Right lung (tissue), 2 donors: ENCODE measurements at regions not wholly inside any gene's neighbourhood (a gene's known extent, or its start where the extent isn't known, plus 50 kb on each side); places are given as distances from the start of the nearest gene placed in this dataset.

ENCODE experiments used
- DNase-seq, 2 donors: peaks; one replicate each; pipeline ENCODE4 v3.0.0-alpha.2; 2013

DNA sequence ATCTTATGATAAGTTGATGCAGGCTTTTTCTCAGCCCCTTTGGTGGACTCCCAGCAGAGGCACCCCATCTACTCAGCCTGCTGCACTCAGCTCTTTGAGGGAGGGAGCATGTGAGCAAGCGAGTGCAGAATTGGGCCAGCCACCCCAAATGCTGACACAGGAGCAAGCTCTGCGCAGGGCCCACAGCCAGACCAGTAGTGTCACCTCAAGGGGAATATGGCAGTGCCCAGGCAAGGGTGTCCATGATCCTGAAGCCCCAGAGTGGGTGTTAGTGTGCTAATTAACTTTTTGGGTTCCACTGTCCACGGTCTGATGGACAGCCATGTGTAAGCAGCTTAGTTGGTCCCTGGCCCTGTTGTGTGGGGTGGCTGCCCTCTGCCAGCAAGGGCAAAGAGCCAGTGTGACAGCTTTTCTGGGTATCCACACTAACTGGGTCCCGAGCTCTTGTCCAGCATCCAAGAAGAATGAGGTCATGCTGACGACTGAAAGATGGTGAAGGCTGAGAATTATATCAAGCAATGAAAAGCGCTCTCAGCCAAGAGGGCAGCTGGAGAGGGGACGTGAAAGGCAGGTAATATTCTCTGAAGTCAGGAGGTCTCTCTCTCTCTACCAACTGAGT, 898.3 kb upstream of the PCDH9 start:
- DNase-seq, result no peak

DNA sequence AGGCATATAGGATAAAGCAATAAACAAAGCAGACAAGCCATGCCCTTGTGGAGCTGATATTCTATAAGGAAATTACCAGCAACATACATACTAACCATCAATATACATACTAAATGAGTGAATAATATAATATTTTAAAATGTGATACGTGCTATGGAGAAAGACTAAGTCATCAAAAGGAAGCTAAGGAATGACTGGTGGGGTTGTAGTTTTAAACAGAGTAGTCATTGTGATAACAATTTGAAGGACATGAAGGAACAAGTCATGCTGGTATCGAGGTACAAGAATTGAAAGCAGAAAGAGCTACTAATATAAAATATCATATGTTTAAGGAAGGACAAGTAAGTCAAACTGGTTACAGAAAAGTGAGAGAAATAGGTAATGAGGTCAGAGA, 894.9 kb upstream of the PCDH9 start:
- DNase-seq, result no peak

- no peak for DNase-seq
Measured at GRCh38 chr13:68124437-68125086, 894.4 kb upstream of the PCDH9 start.

- no peak for DNase-seq
Measured at GRCh38 chr13:68110178-68110768, 880.1 kb upstream of the PCDH9 start.

DNA sequence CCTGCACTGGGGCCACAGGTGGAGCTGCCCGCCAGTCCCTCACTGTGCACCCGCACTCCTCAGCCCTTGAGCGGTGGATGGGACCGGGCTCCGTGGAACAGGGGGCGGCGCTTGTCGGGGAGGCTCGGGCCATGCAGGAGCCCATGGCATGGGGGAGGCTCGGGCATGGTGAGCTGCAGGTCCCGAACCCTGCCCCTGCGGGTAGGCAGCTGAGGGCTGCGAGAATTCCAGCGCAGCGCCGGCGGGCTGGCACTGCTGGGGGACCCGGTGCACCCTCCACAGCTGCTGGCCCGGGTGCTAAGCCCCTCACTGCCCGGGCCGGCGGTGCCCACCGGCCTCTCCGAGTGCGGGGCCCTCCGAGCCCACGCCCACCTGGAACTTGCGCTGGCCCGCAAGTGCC, 877.5 kb upstream of the PCDH9 start:
- DNase-seq, result no peak

DNA sequence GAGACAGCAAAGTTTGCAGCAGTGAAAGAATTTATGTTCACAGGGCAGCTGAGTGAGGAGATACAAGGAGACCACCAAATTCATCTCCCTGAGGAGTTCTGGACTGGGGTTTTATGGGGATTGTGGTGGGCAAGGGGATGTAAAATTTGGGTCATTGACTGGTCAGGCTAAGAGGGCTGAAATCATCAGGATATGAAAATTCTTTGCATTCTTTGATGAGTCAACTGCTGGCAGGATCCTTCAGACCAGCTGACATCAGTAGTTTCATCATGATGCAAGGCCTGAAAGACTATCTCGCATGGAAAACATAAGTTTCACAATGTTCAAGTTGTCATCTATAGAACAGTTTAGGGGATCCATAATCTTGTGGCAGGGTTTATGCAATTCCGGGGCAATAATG, 869.5 kb upstream of the PCDH9 start:
- no peak for DNase-seq

GRCh38 chr13:68081061-68081460, 850.9 kb upstream of the PCDH9 start:
- no peak for DNase-seq

- no peak for DNase-seq
Measured at GRCh38 chr13:68078874-68079273, 848.7 kb upstream of the PCDH9 start.

DNA sequence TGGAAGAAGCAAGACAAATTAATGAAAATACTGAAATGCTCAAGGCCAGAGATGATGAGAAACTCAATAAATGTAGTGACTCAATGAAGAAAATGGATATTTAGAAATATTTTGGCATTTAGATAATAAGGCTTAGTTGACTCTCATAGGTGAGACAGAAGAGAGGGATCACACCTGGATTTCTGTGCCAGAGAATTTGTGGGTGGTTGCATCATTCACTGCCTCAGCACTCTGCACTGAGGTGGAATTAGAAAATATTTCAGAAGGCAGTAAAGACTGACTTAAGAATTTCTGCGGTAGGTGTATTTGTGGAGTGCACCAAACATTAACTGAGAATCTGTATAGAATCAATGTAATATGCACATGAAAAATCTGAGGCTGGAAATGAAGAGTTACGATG, 848.3 kb upstream of the PCDH9 start:
- no peak for DNase-seq

GRCh38 chr13:68076046-68076445, 845.9 kb upstream of the PCDH9 start:
- DNase-seq, result no peak

DNA sequence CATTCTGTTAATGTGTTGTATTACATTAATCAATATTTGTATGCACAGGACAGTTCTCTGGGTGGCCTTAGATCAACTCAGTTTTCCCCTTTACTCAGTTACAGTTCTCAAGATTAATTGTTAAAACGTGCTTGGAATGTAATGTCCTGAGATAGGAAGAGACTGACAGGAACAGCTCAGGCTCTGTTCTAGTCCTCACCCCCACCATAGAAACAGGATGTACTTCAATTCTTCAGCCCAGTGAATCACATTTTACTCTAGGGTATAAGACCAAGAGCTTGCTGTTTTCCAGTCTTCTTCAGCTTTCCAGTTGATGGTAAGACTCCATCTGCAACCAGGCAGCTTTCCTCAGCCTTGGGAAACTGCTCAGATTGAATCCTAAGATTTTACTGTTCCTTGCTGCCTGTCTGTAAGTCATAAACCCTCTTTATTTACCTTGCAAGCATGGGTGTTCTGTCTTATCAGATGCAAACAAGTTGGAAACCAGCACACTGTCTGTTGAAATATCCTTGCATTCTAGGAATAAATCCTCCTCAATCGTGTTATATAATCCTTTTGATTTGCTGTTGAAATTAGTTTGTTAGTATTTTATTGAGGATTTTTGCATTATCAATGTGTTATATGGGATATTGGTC, 836.9 kb upstream of the PCDH9 start:
- no peak for DNase-seq

DNA sequence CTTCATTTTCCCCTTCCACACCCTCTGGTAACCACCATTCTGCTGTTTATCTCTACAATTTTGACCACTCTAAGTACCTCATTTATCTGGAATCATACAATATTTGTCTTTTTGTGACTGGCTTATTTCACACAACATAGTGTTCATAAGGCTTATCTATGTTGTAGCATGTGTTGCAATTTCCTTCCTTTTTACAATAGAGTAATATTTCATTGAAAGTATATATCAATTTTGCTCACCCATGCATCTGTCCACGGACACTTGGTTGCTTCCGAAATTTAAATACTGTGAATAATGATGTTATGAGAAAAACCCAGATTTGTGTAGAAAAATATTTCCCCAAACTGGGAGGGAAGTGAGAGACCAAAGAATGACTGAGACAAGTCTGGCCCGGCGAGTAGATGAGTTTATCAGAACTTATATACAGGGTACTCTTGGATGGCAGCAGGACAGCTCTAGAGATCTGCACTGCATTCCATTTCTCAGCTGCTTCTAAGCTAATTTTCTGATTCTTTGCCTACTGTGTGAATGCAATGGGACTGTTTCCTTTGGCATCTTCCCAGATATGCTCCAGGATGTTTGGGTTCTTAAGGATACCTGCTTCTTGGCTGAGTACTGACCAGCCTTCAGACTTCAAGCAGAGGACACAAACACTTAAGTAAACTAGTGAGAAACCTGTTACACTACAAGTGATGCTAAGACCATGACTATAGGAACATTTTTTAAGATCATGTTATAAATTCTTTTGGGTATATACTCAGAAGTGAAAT, 834.0 kb upstream of the PCDH9 start:
- no peak for DNase-seq

DNA sequence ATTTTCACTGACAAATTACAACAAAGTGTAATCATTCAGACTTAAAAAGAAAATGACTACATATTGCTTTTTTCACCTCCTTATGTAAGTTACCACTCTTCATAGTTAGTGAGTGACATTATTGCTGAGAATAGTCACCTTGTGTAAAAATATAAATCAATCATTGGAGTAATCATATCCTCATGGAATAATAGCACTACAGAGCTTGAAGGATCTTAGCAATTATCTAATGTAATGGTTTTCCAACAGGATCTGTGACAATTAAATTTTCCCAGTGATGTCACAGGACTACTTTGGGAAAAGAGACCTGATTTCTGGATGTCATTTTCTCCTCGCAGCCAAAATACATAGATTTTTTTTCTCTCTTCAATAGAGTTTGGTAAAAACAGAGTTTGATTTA, 833.0 kb upstream of the PCDH9 start:
- no peak for DNase-seq

GRCh38 chr13:68057836-68058235, 827.7 kb upstream of the PCDH9 start:
- DNase-seq, result no peak

DNA sequence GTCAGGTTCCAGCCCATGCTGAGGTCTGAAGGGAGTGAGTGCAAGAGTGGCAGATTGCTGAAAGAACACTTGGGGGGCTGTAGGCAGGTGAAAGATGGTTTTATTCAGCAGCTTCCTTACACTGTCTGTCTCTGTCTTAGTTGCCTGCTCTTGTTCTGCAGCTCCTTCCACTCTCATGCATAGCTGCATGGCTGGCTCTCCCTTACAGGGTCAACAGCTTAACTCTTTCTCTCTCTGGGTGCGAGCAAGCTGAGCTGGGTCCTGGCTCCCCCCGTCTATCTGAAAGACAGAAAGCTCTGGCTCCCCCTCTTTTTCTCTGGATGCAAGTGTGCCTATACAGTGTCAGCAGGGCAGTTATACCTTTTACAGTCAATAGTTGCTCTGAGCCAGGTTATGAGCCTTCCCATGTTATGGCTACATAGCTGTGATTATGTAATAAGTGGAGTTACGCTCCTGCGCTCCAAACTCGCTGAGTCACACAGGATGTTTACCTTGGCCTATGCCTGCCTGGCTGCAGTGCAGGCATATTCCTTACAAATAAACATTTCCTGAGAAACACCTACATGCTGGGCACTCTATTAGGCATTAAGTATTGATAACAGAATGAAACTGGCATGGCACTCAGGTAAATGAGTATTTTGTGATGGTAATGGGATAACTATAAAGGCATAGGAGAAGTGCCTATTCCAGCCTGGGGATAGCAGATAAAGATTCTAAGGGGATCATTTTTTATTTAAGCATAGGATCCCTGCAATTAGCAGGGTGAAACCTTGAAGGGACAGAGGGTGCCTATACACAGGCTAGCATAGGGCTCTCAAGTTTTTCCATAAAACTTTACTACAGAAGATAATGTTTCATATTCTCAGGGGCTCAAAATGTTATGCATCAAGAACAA, 826.9 kb upstream of the PCDH9 start:
- DNase-seq, result no peak

- no peak for DNase-seq
Measured at GRCh38 chr13:68051910-68052309, 821.8 kb upstream of the PCDH9 start.

GRCh38 chr13:68050761-68051160, 820.6 kb upstream of the PCDH9 start:
- DNase-seq, result no peak

DNA sequence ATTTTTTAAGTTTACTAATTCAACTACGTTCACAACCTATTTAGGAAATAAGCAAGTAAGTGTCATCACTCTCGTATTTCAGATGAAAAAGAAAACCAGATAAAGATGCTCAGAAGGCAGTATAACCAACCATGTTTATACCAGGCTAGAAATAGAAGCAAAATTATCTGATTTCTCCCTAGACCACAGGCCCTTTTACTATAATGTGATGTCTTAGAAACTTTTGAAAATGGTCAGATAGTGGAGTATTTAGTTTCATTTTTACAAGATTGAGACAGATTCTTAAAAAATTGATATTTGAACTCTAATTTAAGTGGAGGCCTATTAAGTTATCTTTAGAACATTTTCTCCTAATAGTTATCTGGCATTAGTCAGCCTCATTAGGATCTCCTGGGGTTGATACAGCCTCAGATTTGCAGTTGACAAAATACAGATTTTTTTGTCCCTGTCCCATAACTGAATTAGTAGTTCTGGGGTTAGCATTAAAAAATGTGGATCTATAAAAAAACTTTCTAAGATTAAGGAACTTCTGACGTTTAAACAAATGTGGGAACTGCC, 818.7 kb upstream of the PCDH9 start:
- DNase-seq, result no peak

DNA sequence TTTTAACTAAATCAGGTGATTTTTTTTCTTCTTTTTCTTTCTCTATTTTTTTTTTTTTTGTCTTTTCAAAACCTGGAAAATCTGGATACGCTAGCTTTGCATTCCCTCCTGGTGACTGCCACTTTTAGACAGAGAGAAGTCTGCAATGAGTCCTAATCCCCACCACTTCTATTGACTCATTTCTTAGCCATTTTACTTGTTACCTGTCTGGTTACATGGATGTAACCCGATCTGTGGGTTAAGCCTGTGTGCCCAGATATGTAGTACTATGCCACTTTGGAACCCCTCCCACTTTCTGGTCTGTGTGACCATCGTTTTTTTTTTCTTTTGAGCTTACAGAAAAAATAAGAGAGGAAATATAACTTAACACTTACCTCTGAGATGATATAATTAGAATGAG, 817.8 kb upstream of the PCDH9 start:
- DNase-seq, result no peak

DNA sequence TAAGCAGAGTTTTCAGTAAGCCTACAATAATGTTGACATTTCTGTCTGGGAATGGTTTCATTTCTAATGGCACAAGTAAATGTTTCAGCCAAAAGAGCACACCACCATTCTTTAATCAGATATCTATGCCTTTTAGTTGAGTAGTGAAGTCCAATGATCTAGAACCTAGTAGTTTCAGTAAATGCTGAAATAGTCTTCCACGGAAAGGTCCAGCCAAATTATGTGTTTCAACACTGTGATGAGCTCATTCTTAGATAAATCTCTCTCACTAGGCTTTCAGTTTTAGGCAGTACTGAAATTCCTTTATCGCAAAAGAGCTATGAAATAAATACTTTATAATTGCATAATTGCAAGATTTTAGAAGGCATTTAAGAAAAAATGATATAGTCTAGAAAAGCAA, 816.8 kb upstream of the PCDH9 start:
- no peak for DNase-seq
